Sigmoid colon (tissue), 4 donors: ENCODE measurements at regions not wholly inside any gene's neighbourhood (a gene's known extent, or its start where the extent isn't known, plus 50 kb on each side); places are given as distances from the start of the nearest gene placed in this dataset.

Experiments used
- CTCF ChIP-seq, 4 experiments: fragments of 450-650 bp in 3 of 4; fragments of 200-600 bp in 1 of 4; IDR thresholded peaks; one replicate each; pipeline ENCODE4 v1.5.1; 2016 to 2019; ENCODE audit warnings: antibody characterized with exemption in 4 of 4, mild to moderate bottlenecking in 3 of 4, moderate library complexity in 2 of 4
- EP300 ChIP-seq, 4 donors: sonication (generic); formaldehyde crosslinking; IDR thresholded peaks; one replicate each; pipeline ENCODE4 v1.6.1; 2017; ENCODE audit warnings: antibody characterized with exemption in 4 of 4
- POLR2A ChIP-seq, 2 donors: fragments of 450-650 bp; IDR thresholded peaks; one replicate each; pipeline ENCODE4 v1.6.1; 2016; ENCODE audit warnings: antibody characterized with exemption in 2 of 2, mild to moderate bottlenecking in 2 of 2, moderate library complexity in 2 of 2

DNA sequence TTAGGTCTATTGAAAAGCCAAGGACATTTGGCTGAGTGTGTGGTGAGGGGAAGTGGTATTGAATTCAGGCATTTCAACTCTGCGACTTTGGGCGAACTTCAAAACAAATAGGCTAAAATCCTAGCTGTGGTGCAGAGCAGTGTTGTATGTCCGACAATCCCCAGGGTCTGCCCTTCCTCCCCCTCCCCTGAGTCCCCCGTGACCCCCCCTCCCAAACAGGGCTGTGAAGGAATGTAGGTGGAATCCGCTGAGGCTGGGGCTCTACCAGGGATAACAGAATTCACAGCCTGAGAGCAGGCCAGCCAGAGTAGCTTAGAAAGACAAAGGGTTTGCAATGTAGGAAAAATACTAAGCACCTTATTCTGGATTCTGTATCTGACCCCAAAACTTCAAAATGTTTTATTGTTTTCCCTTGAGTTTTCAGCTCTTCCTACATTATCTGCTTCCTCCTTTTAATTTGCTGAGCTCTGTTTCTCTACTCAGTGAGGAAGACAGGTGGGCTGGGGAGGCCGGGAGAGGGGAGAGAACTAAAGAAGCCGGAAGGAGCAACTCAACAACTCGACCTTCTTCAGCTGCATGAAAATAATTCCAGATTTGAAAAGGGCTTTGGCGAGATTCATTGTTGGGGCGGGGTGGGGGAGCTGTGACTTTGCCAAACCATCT is 315.2 kb downstream of the BLID start:
- TF ChIP-seq CTCF (IDR thresholded peaks at IDR 0.05): no peak
- TF ChIP-seq EP300 (IDR thresholded peaks at IDR 0.05): no peak
- TF ChIP-seq POLR2A (IDR thresholded peaks at IDR 0.05): no peak
